ENCODE measurements at regions not wholly inside any gene's neighbourhood (a gene's known extent, or its start where the extent isn't known, plus 50 kb on each side); places are given as distances from the start of the nearest gene placed in this dataset.

DNA sequence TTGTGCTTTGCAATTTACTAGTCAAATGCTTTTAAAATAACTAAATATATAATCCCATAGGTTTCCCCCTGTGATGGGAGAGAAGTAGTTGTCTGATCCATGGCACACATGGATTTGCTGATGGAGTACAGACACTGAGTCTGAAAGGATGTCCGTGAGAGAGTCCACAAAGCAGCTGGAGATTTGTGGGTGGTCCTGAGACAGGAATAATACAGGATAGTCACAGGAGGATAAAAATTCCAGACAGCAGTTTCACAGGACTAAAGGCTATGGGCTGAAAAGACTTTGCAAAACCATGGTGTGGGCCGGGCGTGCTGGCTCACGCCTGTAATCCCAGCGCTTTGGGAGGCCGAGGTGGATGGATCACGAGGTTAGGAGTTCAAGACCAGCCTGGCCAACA lies 58.7 kb upstream of the ZFR start:
- DNase-seq: no peak

DNA sequence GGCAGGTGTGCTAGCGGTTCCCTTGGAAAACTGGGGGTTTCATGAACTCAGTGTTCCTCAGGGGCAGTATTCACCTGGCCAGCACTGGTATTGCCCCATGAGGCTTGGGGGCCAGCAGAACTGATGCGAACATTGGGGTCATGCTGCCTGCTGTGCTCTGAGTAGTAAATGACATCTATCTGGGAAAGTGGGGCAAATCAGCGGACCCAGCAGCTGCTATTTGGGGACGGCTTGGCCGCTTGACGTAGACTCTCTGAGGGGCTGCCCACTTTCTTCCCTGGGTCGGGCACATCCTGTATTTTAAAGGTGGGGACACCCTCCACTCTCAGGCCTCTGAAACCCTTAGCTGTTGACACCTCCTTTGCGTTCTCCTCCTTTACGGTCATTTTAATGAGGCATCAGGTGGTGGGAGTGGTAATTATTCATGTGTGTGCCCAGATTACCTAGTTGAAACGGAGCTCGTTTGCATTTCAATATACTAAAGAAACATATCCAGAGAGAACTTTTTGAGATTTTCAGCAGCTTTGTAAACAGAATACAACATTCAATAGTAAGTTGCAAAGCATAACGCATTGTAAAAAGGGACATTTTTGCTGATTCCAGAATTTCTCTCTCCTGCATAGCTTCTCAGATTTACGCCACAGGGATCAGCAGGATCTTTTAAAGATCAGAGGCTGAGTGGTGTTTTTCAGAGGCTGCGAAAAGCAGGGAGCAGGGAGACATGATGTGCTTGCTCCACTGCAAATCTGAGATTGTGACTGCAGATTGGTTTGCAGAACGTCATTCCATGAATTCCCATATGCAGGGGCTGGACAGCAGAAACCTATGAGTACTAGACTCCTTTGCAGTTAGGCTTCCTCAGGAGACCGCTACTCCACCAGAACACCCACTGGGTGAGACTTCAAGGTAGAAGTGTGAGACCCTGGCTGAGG lies 56.8 kb upstream of the ZFR start:
- no peak for DNase-seq

DNA sequence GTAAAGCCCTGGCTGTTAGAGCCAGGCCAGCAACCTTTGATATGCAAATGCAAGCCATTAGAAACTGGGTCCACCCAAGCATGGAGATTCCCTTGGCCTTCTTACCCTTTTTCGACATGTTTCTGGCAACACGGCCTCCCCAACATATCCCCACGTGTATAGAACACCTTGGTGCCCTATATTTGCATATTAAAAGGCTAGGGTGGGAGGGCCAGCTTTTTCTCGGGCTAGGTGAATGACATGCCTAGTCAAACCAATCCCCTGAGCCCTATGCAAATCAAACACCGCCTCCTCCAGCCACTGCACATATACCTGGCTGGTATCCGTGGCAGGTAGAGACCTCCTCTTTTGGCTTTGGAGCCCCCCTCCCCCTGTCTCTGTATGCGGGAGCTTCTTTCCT lies 55.6 kb upstream of the ZFR start:
- DNase-seq: no peak

DNA sequence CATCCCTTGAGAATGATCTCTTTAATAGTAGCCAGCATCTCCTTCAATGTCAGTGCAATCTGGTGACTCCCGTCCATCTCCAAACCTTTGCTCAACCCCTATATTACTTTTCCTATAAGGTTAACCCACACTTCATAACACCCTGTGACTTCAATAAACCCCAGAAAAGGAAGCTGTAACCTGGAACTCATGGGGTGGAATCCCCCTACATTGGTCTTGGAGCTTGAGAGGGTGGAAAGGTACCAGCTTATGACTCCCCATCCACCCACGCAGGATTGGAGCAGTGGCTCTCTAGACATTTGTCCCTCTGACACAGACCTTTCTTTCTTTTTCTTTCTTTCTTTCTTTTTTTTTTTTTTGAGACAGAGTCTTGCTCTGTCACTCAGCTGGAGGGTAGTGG lies 54.7 kb upstream of the ZFR start:
- no peak for DNase-seq

DNA sequence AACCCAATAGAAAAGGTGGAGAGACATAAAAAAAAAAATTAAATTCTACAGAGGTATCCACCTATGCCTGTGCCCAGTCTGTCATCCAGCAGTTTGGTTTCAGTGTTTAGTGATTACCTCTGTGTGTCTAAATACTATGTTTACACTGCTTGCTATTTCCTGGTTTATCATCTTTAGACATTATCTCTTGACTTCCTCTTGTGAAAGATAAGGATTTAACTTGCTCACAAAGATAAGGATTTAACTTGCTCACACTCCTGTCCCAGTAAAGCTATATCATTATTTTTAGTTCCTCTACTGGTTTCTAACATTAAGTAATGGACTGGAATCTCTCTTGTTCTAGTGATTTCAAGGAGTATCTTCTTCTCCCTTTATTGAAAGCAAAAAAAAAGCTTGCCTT lies 53.9 kb upstream of the ZFR start:
- DNase-seq: no peak

DNA sequence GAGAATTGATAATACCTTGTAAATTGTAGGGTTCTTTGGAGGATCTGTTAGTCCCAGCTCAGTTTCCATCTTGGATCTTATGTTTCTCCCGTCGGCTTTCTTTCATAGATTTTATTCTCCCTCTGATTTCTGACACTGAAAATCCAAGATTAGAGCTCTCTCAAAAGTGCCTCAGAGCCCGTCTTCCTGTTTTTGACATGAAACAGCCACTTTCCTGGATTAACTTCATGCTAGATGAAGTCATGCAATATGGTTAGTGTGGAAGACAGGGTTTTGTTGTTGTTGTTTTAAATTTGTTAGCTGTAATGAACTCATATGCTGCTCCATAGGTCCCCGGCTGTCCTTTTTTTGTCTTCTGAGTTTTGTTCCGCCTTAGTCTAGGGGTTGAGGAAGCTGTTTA lies 51.6 kb upstream of the ZFR start:
- DNase-seq: no peak

DNA sequence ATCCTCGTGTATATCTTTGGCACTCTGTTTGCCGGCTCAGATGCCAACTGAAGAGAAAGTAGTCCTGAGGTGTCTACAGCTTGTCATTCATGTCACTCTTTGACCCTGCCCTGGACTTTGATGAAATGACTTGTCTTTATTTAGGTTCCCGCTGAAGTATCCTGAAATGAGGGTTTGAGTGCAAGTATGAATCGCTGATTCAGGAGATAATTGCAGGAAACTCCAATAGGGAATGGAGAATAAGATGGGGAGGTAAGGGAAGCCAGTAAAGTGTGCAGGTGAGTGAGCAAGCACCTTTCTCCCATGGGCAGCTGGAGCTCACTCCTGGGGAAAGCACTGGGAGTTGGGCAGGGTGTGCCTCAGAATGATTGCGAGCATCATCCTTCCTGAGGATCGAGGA lies 50.3 kb upstream of the ZFR start:
- DNase-seq: no peak

Data from central memory CD4-positive, alpha-beta T cell (primary cell).